ENCODE measurements at regions not wholly inside any gene's neighbourhood (a gene's known extent, or its start where the extent isn't known, plus 50 kb on each side); places are given as distances from the start of the nearest gene placed in this dataset.

GRCh38 chr10:2463316-2463715 lies 604.0 kb upstream of the PFKP start:
- no peak for DNase-seq
- 84 to 88% methylated on average over 1 of the region's 1 CpG for WGBS, 2 donors
- intact Hi-C loops (cut with DNase I; ENCODE audit: low total_unique reads), result no loop called here
- Histone ChIP-seq H3K4me3 (no peak overlapping the region), H3K27ac (no peak overlapping the region), H3K27me3 (no peaks in the 10 kb centered on the region), H3K36me3 (ENCODE audit: low read depth, missing control alignments) (no peaks in the 10 kb centered on the region), H3K9me3 (no peaks in the 10 kb centered on the region), H3K4me1 (no peaks in the 10 kb centered on the region)
- no peak for TF ChIP-seq POLR2A (IDR thresholded peaks at IDR 0.05)
- TF ChIP-seq, protein P1, sequence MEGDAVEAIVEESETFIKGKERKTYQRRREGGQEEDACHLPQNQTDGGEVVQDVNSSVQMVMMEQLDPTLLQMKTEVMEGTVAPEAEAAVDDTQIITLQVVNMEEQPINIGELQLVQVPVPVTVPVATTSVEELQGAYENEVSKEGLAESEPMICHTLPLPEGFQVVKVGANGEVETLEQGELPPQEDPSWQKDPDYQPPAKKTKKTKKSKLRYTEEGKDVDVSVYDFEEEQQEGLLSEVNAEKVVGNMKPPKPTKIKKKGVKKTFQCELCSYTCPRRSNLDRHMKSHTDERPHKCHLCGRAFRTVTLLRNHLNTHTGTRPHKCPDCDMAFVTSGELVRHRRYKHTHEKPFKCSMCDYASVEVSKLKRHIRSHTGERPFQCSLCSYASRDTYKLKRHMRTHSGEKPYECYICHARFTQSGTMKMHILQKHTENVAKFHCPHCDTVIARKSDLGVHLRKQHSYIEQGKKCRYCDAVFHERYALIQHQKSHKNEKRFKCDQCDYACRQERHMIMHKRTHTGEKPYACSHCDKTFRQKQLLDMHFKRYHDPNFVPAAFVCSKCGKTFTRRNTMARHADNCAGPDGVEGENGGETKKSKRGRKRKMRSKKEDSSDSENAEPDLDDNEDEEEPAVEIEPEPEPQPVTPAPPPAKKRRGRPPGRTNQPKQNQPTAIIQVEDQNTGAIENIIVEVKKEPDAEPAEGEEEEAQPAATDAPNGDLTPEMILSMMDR (IDR thresholded peaks at IDR 0.05), result no peak

- H3K27ac ChIP-seq, result no peak overlapping the region
- no peaks in the 10 kb centered on the region for H3K27me3 ChIP-seq
- no peaks in the 10 kb centered on the region for H3K4me1 ChIP-seq
- intact Hi-C loops (cut with DNase I; ENCODE audit: low total_unique reads), result no loop called here
- WGBS, 2 donors, result 84 to 90% methylated on average over 1 of the region's 1 CpG
- no peaks in the 10 kb centered on the region for H3K9me3 ChIP-seq
- no peak for DNase-seq
- H3K36me3 ChIP-seq (ENCODE audit: low read depth, missing control alignments), result no peaks in the 10 kb centered on the region
- H3K4me3 ChIP-seq, result no peak overlapping the region
- no peak for TF ChIP-seq POLR2A (IDR thresholded peaks at IDR 0.05)
- TF ChIP-seq, protein P1 (IDR thresholded peaks at IDR 0.05), result no peak
Measured at GRCh38 chr10:2462581-2462980, 604.8 kb upstream of the PFKP start.

DNA sequence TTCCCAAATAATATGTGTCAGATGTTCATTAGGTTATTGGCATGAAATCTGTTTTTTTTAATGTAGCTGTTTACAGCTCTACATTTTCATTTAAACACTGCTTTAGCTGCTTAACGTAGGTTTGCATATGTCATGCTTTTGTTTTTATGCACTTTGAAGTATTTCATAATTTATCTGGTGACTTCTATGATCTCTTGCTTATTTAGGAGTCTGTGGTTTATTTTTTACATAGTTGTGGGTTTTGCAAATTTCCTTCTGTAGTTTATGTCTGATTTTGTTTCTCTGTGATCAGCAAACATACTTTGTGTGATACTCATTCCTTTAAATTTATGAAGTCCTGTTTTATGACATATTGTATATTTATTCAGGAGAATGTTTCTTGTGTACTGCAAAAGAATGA lies 606.5 kb upstream of the PFKP start:
- Histone ChIP-seq H3K36me3 (ENCODE audit: low read depth, missing control alignments) (no peaks in the 10 kb centered on the region), H3K4me3 (no peak overlapping the region), H3K27me3 (no peaks in the 10 kb centered on the region), H3K4me1 (no peaks in the 10 kb centered on the region), H3K27ac (no peak overlapping the region), H3K9me3 (no peaks in the 10 kb centered on the region)
- no peak for DNase-seq
- TF ChIP-seq, protein P1 (IDR thresholded peaks at IDR 0.05), result no peak
- TF ChIP-seq POLR2A (IDR thresholded peaks at IDR 0.05), result no peak
- intact Hi-C loops (cut with DNase I; ENCODE audit: low total_unique reads), result no loop called here
- WGBS, 2 donors, result 81 to 90% methylated on average over 1 of the region's 1 CpG

DNA sequence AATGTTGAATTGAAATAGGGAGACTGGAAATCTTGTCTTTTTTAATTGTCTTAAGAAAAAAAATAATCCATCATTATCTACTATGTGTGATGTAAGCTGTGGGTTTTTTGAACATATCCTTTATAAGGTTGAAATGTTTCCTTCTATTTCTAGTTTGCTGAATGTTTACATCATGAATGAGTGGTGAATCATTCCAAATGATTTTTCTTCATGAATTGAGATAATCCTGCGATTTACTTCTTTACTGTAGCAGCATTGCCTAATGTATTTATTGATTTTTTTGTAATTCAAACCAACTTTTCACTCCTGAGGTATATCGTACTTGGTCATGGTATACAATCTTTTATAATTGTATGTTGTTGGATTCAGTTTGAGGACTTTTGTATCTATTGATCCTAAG lies 607.6 kb upstream of the PFKP start:
- 76 to 80% methylated on average over 2 of the region's 2 CpGs for WGBS, 2 donors
- no peaks in the 10 kb centered on the region for H3K4me1 ChIP-seq
- no peaks in the 10 kb centered on the region for H3K9me3 ChIP-seq
- H3K4me3 ChIP-seq, result no peak overlapping the region
- DNase-seq, result no peak
- no peaks in the 10 kb centered on the region for H3K27me3 ChIP-seq
- no peaks in the 10 kb centered on the region for H3K36me3 ChIP-seq (ENCODE audit: low read depth, missing control alignments)
- H3K27ac ChIP-seq, result no peak overlapping the region
- intact Hi-C loops (cut with DNase I; ENCODE audit: low total_unique reads), result no loop called here
- no peak for TF ChIP-seq POLR2A (IDR thresholded peaks at IDR 0.05)
- TF ChIP-seq, protein P1 (IDR thresholded peaks at IDR 0.05), result no peak

DNA sequence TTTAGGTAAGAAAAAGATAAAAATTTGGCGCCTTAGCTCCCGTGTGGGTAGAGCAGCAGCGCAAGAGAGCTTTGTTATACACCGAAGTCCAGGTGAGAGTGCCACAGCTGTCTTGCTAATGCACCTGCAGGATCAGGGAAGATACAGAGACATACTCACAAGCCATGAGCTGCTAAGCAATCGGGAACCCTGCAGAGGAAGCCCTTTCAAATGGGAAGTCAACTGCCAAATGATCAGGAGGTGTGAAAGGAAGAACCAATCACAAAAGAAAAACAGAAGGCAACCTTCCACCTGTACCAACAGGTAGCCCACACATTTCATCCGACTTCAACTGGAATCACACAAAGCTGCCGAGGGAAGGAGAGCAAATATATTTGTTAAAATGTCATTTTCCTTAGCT lies 610.5 kb upstream of the PFKP start:
- TF ChIP-seq POLR2A (IDR thresholded peaks at IDR 0.05), result no peak
- TF ChIP-seq, protein P1 (IDR thresholded peaks at IDR 0.05), result no peak
- Histone ChIP-seq H3K27me3 (no peaks in the 10 kb centered on the region), H3K27ac (no peak overlapping the region), H3K4me1 (no peaks in the 10 kb centered on the region), H3K36me3 (ENCODE audit: low read depth, missing control alignments) (no peaks in the 10 kb centered on the region), H3K9me3 (no peaks in the 10 kb centered on the region), H3K4me3 (no peak overlapping the region)
- 62 to 69% methylated on average over 7 of the region's 7 CpGs for WGBS, 2 donors
- intact Hi-C loops (cut with DNase I; ENCODE audit: low total_unique reads), result no loop called here
- no peak for DNase-seq
